Panc1 (cell line): ENCODE measurements at regions not wholly inside any gene's neighbourhood (a gene's known extent, or its start where the extent isn't known, plus 50 kb on each side); places are given as distances from the start of the nearest gene placed in this dataset.

Experiments
- ATAC-seq: fragments of 200-7000 bp; cut with Tn5 transposase; 2 replicates; pipeline ENCODE4 v1.9.1; 2020; ENCODE audit warnings: mild to moderate bottlenecking, moderate library complexity
- BruUV-seq: library from RNA; stranded (reverse); fragments of 400-500 nt; replicated peaks from 2 replicates; lab custom pipeline; 2021; lab: Mats Ljungman, UMichigan
- CTCF ChIA-PET: fragments of 300-600 bp; sonication (Branson Sonifier 250); formaldehyde crosslinking; loops from one replicate; lab custom pipeline; 2022; ENCODE audit warnings: antibody characterized with exemption; lab: Charles Lee
- POLR2A ChIA-PET: fragments of 300-600 bp; sonication (Branson Sonifier 250); formaldehyde crosslinking; loops from one replicate; lab custom pipeline; 2022; ENCODE audit warnings: antibody characterized with exemption; lab: Charles Lee
- DNase-seq: peaks from one replicate; pipeline ENCODE4 v3.0.0-alpha.2; 2010; ENCODE audit warnings: low read depth, low spot score
- H3K27ac ChIP-seq: 2 replicates; pipeline ENCODE4 v1.5.1; 2011; ENCODE audit warnings: mild to moderate bottlenecking, low read length, inconsistent platforms
- H3K27me3 ChIP-seq: fragments of 200-500 bp; sonication (Bioruptor generic); 2 replicates; pipeline ENCODE4 v1.6.0; 2014; ENCODE audit warnings: low read length, inconsistent platforms; ENCODE audit not compliant: control insufficient read depth, insufficient read depth
- H3K36me3 ChIP-seq: fragments of 200-500 bp; sonication (Bioruptor generic); 2 replicates; pipeline ENCODE4 v1.5.1; 2014; ENCODE audit warnings: inconsistent platforms, mild to moderate bottlenecking, low read length, moderate library complexity; ENCODE audit not compliant: control insufficient read depth, insufficient read depth
- H3K4me1 ChIP-seq: 2 replicates; pipeline ENCODE4 v1.5.1; 2011; ENCODE audit warnings: inconsistent platforms, mild to moderate bottlenecking, low read length, moderate library complexity; ENCODE audit not compliant: control insufficient read depth, insufficient read depth
- H3K4me3 ChIP-seq, 2 experiments: 2 replicates each; pipeline ENCODE4 v1.5.1; 2011 to 2012; ENCODE audit warnings: low read depth in 2 of 2, low read length in 2 of 2, mild to moderate bottlenecking in 2 of 2, inconsistent platforms in 1 of 2, moderate library complexity in 1 of 2
- H3K9me3 ChIP-seq: fragments of 200-500 bp; sonication (Bioruptor generic); 2 replicates; pipeline ENCODE4 v1.5.1; 2014; ENCODE audit warnings: low read depth, mild to moderate bottlenecking, inconsistent platforms, low read length, moderate library complexity; ENCODE audit not compliant: control insufficient read depth, insufficient read depth
- CTCF ChIP-seq: fragments of 450-650 bp; IDR thresholded peaks from 2 replicates; pipeline ENCODE4 v1.5.1; 2017; ENCODE audit warnings: mild to moderate bottlenecking
- POLR2AphosphoS5 ChIP-seq: IDR thresholded peaks from 2 replicates; pipeline ENCODE4 v1.6.1; 2012; ENCODE audit warnings: mild to moderate bottlenecking, low read depth, low read length, moderate library complexity
- REST ChIP-seq, 2 experiments: IDR thresholded peaks; 2 replicates each; pipeline ENCODE4 v1.6.1; 2011 to 2012; ENCODE audit warnings: low read depth in 2 of 2, control low read depth in 1 of 2, low read length in 1 of 2, mild to moderate bottlenecking in 1 of 2, moderate library complexity in 1 of 2; ENCODE audit not compliant: insufficient read depth in 1 of 2
- SIN3A ChIP-seq: IDR thresholded peaks from 2 replicates; pipeline ENCODE4 v1.6.1; 2012; ENCODE audit warnings: low read depth, mild to moderate bottlenecking, low read length, moderate library complexity, borderline replicate concordance; ENCODE audit not compliant: insufficient read depth
- TCF7L2 ChIP-seq: IDR thresholded peaks from 2 replicates; pipeline ENCODE4 v1.6.1; 2011; ENCODE audit warnings: mild to moderate bottlenecking, low read depth, low read length, inconsistent platforms
- in situ Hi-C: cut with HindIII; loops from 2 replicates; pipeline ENCODE4 v1.10.0; 2016; ENCODE audit warnings: low sequenced_read_pairs, low pct_unique_long_range_greater_than_20kb
- intact Hi-C: fragments of 100-400 bp; cut with micrococcal nuclease; formaldehyde crosslinking; loops from one replicate; pipeline ENCODE4 v1.10.0; 2022; ENCODE audit not compliant: unreplicated experiment

GRCh38 chr2:8538931-8539621 is 142.8 kb upstream of the ID2 start:
- no peaks in the 10 kb centered on the region for H3K9me3 ChIP-seq
- no peak overlapping the region for H3K4me3 ChIP-seq
- no peaks in the 10 kb centered on the region for H3K27me3 ChIP-seq
- CTCF ChIA-PET: no interaction called here
- ATAC-seq (no peak), DNase-seq (no peak)
- no peaks in the 10 kb centered on the region; the same call in 1 of the 2 replicates for H3K4me1 ChIP-seq
- in situ Hi-C loops: no loop called here
- no peak overlapping the region for H3K27ac ChIP-seq
- TF ChIP-seq TCF7L2 (no peak), POLR2AphosphoS5 (no peak), CTCF (no peak), SIN3A (no peak), REST (IDR thresholded peaks at IDR 0.05; ENCODE audit: insufficient read depth in 1 of 2, low read depth in 2 of 2, low read length in 1 of 2) (no peak)
- H3K36me3 ChIP-seq: no peaks in the 10 kb centered on the region
- intact Hi-C loops: no loop called here
- POLR2A ChIA-PET: no interaction called here
- no TSS peak for BruUV-seq

GRCh38 chr2:8539743-8540551 is 141.9 kb upstream of the ID2 start:
- TF ChIP-seq SIN3A (no peak), TCF7L2 (no peak), CTCF (no peak), REST (IDR thresholded peaks at IDR 0.05; ENCODE audit: insufficient read depth in 1 of 2, low read depth in 2 of 2, low read length in 1 of 2) (no peak)
- CTCF ChIA-PET: interaction anchor here (0.8 kb wide), 1 partner anchor 70 kb away, joined by 11 read pairs; no protein-coding TSS in a partner anchor
- POLR2A ChIA-PET: interaction anchor here (0.6 kb wide), 1 partner anchor 623 kb away, joined by 4 read pairs; no protein-coding TSS in a partner anchor
- Histone ChIP-seq H3K9me3 (no peaks in the 10 kb centered on the region), H3K4me1 (no peaks in the 10 kb centered on the region; the same call in 1 of the 2 replicates), H3K4me3 (no peak overlapping the region), H3K27ac (no peak overlapping the region), H3K36me3 (no peaks in the 10 kb centered on the region), H3K27me3 (no peaks in the 10 kb centered on the region)
- in situ Hi-C loops (no loop called here), intact Hi-C loops (no loop called here)
- DNase-seq (no peak), ATAC-seq (no peak)
- BruUV-seq: no TSS peak
